CD4-positive, alpha-beta T cell treated with Interferon gamma for 1 hour (primary cell): ENCODE measurements at regions not wholly inside any gene's neighbourhood (a gene's known extent, or its start where the extent isn't known, plus 50 kb on each side); places are given as distances from the start of the nearest gene placed in this dataset.

Source experiments
- DNase-seq: peaks from one replicate; pipeline ENCODE4 v3.0.0-alpha.2; 2020

DNA sequence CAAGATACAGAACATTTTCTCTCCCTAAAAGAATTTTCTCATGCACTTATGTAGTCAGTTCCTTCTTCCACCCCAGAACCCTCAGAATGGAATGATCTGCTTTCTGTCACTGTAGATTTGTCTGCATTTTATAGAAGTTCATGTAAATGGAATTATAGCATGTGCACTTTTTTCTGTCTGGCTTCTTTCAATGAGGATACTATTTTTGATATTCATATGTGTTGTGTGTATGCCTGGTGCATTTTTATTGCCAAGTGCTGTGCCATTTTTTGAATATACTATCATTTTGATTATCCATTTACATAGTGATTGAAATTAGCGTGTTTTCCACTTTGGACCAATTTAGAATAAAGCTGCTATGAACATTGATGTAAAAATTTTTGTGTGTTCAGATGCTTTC lies 156.6 kb upstream of the ALCAM start:
- no peak for DNase-seq

DNA sequence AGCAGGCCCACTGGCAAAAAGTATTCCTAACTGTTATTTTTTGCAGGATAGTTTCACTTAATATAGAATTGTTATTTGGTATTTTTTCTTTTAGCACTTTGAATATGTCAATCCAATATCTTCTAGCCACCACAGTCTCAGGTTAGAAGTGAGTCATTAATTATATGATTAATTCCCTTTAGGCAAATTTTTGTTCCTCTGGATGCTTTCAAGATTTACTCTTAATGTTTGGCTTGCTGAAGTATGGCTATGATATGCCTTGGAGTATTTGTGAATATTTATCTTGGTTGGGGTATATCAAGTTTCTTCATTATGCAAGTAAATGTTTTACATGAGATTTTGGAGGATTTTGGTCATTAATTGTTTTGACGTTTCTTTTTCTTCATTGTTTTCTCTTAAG lies 152.1 kb upstream of the ALCAM start:
- no peak for DNase-seq

DNA sequence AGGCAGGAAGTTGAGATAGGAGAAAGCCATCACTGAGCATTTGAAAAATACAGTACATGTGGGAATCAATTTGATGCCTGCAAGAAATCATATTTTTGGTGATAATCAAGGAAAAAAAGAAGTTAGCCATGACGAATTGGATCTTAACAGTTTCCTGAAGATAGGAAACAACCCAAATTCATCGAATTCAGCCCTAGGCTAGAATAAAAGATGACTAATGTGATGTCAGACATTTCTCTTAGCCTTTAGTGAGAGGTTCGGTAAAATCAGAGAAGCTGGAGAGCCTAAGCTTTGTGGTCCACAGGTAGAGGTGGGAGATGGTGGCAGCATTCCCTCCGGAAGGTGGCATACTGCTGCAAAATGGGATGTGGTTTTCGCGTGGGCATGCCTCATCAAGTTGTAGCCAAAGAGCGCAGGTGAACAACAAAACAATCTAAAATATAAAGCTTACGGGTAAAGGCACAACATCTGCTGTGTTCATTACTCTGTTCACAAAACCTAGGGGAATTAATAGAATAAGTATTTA lies 144.1 kb upstream of the ALCAM start:
- no peak for DNase-seq

DNA sequence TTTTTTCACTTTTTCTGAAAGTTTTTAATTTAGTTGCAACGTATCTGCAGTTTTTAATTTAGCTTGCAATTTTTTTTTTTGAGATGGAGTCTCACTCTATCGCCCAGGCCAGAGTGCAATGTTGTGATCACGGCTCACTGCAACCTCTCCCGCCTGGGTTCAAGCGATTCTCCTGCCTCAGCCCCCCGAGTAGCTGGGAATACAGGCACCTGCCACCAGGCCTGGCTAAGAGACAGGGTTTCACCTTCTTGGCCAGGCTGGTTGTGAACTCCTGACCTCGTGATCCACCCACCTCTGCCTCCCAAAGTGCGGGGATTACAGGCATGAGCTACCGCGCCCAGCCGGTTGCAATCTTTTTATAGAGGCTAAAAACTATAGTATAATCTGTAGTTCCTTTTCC lies 142.9 kb upstream of the ALCAM start:
- DNase-seq: no peak

DNA sequence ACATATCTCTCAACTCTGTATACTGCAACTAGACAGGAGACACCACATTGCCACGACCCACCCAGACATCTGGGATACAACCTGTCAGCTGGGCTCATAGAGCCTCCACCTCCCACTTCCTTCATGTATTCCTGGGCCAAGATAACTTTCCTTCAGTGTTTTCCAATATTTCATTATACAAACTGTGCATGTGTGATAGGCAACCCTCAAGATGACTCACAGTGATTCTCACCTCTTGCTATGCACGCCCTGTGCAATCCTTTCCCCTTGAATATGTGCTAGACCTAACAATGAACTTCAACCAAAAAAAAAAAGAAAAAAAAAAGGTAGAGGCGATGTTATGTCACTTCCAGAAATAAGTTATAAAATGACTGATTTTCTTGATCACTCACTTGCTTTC lies 138.0 kb upstream of the ALCAM start:
- DNase-seq: no peak

DNA sequence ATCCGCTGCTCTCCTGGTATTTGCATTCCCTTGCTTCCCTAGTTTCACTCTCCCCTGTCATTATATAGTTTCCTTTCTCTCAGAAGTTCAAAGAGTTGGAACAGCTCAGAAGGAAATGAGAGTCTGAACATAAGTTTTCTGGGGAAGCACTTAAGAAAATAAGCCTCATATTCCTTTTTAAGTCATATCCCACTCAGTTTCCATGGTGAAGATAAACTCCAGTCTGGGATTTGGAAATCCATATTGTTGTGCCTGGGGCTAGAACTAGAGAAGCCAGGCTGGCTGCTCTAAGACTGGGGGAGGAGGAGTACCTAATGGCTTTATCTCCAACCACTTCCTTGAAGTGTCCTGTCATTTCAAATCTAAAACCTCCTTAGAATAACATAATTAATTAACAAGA lies 134.2 kb upstream of the ALCAM start:
- DNase-seq: no peak

DNA sequence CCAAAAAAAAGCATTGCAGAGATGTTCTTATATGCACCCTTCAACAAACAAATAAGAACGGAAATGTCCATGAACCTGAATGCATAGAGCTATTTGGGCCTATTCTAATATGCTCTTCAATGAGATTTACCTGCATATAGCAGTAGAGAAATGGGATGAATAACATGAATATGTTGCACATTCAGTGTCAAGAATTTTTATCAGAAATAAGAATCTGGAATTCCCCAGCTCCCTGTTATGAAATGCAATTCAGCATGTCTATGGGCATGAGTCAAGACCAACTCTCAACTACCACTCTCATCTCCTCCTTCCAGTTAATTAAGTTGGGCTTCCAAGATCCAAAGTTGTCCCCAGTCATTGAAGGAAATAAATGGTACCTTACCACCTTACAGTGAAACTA lies 133.7 kb upstream of the ALCAM start:
- DNase-seq: no peak

DNA sequence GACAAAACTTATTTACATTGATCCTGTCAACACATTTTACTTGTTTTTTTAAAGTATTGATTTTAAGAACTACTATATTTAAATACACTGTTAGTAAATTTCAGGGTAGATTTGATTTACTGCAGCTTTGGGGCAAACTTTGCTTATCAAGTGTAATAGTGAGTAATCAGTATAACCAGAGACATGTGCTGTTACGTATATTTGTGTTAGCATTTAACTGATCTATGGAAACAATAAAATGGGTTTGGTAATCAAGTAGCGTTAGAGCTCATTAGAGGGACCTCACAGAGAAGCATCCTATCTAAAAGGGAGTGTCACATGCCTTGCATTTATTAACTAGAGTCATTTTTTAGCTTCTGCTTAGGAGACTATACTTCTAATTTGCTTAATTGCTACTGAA lies 131.5 kb upstream of the ALCAM start:
- no peak for DNase-seq

DNA sequence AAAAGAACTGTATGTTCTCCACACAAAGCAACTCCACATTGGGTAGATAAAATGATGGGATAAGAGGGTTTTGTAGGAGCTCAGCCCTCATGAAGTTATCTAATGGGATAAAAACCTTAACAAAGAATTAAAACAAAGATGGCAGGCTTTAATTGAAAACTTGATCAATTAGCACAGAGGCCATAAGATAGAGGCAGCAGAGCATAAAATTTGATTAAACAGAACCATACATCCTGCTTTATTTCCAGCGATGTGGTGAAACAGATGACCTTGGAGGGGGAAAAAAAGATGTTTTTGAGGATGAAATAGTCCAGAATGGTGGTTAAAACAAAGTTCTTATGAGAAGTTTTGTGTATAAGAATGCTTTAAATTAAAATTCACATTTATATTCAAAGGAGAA lies 130.9 kb upstream of the ALCAM start:
- no peak for DNase-seq

DNA sequence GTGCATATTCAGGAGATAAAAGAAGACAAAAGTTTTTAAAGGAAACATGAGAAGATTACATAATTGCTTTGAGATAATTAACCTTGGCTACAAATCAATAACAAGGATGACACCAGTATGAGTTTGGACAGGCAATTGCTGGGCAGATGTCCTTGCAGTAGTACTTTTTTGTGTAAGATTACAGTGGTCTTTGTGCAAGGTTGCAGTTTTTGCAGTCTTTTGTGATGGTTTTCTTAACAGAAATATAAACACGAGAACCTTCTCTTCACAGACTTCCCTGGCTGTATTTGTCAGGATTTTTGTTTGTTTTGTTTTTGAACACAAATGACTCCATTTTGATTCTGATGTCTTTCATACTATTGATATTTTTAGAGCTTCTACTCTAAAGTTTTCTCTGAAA lies 128.3 kb upstream of the ALCAM start:
- no peak for DNase-seq

DNA sequence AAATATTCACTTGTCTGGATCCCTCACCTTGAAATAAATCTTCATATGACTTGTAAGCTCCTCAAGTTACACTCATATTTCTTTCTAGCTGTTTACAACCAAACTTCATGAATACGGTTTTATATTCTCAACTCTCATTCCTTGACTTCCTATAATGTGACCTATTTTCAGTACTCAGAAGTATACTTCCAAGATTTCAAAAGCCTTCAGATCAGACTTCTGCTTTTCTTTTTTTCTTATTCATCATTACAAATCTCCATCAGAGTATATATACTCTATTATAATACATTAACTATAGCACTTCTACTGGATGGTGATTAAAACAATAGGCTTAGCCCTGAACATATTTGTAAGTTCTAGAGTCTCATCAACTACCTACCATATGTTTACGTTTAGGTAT lies 123.6 kb upstream of the ALCAM start:
- DNase-seq: no peak

DNA sequence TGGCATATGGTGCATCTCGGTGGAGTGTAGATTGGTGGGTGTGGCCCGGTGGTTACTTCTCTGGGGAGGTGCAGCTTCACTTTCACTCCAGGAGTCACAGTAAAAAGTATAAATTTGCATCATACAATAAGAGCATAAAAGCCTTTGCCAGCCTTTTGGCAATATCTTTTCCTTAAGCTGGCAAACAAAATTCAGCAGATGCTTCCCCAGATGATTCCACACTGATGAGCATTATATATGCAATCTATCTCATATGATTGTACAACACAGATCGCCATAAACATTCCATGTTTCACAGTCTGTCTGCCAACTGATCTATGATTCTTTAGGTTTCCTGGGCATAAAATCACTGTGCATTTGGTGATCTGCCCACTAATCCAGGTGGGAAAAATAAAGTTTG lies 120.2 kb upstream of the ALCAM start:
- DNase-seq: no peak

DNA sequence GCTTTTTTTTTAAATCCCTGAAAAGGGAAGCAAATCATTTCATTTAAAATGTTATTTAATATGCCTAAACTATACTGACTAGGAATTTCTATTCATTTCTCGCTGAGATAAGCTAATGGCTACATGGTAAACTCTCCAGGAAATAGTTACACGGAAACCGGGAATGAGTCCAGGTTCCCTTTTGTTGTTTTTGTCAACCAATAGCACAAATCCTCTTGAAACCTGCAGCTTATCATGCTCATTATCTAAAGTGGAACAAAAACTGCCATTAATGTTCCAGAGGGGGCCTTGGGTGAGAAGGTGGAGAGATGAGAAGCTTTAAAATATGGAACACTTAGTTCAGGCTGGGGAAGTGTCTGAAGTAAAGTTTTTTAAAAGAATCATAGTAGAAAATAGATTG lies 113.5 kb upstream of the ALCAM start:
- DNase-seq: no peak

DNA sequence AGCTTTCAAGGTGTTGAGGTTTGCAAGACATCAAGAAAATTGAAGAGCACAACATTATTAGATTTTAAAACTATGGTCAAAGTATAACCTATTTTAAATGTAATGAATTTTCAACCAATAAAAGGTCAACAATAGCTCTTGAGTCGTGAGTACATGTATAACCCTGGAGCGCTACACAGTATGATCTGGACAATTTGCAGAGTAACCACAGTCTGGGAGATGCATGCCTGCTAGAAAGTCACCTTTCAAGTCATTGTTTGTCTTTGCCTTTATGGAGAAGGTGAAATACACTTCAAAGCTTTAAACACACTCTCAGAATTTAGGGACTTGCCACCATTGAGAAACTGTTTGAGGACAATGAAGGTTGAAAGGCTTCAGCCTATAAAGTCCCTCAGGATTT lies 112.6 kb upstream of the ALCAM start:
- no peak for DNase-seq

DNA sequence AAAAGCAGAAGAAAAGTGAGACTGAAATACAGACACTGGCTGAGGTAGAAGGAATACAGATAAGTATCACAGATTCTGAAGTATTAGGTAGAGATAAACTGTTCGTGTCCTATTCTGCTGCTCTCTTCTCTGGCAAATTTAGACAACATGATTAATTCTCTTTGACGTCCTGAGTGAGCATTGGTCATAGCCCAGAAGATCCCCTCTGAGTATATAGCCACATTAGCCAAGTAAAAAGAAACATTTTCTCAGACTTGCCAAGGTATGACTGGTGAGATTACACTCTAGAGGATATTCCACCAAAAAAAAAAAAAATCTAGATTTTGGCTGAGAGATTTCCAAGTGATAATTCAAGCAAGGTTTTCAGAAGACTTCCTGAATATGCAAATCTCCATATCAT lies 111.4 kb upstream of the ALCAM start:
- DNase-seq: no peak

DNA sequence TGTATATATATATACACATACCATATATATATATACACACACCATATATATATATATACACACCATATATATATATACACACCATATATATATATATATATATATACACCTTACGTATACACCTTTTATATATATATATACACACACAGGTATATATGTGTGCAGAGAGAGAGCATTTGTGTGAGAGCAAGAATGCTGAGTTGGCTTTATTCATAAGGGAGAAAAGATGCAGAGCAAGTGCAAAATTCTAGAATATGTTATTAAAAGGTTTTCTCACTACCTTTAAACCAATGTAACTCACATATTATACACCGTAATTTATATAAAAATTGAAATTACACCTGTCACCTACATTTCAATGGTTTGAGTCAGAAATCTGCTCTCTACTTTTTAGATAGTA lies 107.2 kb upstream of the ALCAM start:
- DNase-seq: no peak

DNA sequence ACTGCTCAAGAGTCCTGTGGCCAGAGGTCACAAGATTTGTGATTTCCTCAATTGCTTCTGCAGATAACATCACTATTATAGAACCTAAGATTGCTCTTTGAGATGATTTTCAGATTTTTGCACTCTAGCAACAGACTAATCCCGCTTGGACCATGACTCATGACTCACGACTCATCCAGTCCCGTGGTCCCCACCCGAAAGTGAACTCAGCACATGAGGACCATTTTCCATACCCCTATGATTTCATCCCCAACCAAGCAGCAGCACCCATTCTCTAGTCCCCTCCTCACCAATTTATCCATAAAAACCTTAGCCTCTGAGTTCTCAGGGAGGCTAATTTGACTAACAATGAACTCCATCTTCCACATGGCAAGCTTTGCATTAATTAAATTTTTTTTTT lies 106.3 kb upstream of the ALCAM start:
- no peak for DNase-seq

DNA sequence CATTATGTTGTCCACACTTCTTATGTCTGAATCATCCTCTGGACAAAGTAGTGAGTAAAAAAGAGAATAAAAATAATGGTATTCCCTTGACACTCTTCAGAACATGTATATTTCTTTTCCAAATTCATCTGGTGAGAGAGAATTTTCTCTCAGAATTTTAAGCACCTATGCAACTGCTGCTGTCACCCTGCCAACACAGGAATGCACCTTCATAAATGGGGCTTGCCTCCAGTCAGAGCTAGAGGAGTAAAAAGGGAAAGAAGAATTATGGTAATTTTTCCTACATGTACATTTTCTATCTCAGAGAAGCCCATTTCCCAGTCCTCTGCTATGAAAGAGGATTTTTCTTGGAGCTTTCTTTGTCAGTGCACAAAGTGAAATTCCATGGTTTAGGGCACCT lies 92.2 kb upstream of the ALCAM start:
- DNase-seq: no peak

DNA sequence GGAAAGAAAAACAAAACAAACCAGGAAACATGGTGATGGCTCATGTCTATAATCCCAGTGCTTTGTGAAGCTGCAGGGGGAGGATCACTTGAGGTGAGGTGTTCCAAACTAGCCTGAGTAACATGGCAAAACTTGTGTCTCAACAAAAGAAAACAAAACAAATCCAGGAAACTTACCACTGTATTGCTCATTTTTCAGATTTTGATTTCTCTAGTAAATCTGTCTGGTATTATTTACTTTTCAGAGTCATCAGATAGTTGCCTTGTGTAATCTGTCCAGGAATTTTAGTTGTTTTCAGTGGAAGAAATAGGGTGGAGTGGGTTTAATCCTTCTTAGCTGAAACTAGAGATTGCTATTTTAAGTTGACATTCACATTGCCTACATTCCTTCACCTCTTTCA lies 91.8 kb upstream of the ALCAM start:
- DNase-seq: no peak

DNA sequence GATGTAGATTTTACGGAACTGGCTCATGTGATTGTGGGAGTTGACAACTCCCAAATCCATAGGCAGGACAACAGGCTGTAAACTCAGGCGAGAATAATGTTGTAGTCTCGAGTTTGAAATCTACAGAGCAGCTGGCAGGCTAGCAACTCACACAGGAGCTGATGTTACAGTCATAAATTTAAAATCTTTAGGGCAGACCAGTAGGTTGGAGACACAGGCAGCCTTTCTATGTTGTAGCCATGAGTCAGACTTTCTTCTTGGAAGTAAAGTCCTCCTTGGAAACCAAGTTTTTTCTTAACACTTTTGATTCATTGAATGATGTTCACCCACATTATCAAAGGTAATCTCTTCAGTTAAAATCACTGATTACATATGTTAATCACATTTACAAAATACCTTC lies 89.1 kb upstream of the ALCAM start:
- no peak for DNase-seq

DNA sequence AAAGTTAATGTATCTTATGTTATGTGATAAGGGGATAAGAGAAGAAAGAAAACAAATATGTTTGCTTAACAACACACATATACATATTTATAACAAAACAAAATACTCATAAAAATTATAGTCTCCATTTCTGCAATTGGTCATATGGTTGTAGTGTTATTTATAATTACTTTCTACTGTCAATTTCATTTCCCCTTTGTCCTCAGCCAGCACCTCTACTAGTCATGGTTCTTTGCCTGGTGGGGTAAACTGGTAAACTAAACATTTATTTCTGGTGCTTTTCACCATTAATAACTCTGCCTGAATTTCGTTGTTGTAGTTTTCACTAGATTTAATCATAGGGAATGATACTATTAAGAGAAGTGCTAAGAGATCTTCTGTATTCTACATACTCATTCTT lies 88.0 kb upstream of the ALCAM start:
- DNase-seq: no peak

DNA sequence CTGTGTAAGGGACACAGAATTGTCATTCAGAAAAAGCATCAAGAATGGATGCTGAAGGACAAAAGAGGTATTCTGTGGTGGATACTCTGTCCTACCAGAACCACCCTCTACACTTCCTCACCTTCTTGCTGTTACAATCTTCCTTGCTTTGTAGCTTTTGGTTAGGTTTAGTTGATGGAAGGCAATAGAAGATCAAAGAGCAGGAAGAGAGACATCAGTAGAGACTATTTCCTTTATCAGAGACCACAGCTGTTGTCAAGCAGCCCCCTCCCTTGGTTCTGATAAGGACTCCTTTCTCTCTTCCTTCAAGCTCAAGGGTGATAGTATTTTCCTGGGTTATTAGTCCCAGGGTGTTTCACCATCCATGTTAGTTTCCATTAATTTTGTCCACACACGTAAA lies 84.7 kb upstream of the ALCAM start:
- DNase-seq: no peak

DNA sequence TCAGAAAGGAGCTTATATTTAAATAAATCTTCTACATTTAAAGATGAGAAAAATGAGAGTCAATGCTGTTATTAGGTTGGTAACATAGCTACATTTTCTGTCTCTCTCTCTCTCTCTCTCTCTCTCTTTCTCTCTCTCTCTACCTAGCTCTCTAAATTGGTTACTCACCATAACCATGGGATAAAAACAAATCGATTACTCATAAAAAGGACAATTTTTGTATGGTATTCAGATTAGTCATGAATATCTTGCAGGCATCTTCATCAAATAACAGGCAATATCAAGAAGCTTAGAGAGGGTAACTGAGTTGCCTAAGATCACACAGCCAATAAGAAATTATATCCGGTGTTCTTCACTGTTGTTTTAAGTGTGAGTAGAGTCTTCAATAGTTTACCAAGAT lies 81.8 kb upstream of the ALCAM start:
- no peak for DNase-seq

DNA sequence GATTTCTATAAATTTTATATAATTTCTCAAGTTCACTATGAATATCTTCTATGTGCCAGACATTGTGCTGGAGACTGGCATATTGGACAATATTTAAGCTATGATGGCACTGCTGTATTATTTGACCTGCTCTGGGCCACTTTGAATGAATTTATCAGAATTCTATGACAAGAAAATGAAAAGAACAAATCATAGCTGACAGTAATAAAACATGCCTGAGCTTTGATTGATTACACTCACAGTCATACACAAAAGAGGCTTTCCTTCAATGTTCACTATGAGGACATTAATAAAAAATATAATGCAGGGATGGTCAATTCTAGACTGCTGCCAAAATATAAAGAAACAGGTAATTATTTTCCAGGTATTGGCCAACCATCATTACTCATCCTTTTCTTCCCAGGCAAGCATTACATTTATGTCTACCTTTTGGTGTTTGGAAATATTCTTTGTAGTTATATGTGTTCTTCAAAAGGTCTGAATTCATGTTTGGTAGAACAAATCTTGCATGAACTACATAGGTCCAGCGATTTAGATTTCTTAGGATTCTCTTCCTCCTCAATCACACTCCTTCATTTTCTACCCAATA lies 81.0 kb upstream of the ALCAM start:
- DNase-seq: no peak

DNA sequence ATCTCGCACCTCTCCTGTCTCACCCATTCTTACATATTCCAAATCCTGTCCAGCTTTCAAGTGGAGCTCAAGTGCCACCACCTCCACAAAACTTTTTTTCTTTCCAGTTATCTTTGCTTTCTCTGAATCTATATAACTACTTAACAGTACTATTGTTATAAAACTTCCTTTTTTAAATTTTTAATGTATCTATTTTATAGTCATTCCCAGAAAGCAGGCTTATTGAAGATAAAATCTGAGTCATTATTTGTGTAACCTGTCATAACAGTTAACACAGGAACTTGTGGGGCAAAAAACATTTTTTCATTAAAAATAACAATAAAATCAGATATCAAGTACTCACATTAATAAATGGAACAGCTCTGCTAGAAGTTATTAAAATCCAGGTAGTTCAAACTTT lies 73.3 kb upstream of the ALCAM start:
- DNase-seq: no peak
